Activated CD4-positive, alpha-beta T cell treated with anti-CD3 and anti-CD28 coated beads for 48 hours (primary cell): ENCODE measurements at regions not wholly inside any gene's neighbourhood (a gene's known extent, or its start where the extent isn't known, plus 50 kb on each side); places are given as distances from the start of the nearest gene placed in this dataset.

ENCODE experiments used
- DNase-seq: peaks from one replicate; pipeline ENCODE4 v3.0.0-alpha.2; 2020

GRCh38 chr5:145237843-145238242, 597.3 kb downstream of the PRELID2 start:
- peak; percentile 2 for DNase-seq

GRCh38 chr5:145236983-145237382, 598.2 kb downstream of the PRELID2 start:
- DNase-seq: no peak

- no peak for DNase-seq
These were observed 599.0 kb downstream of the PRELID2 start for GRCh38 chr5:145236127-145236526.

GRCh38 chr5:145233461-145233860, 601.7 kb downstream of the PRELID2 start:
- DNase-seq: no peak

- DNase-seq: no peak
These were observed 604.4 kb downstream of the PRELID2 start for GRCh38 chr5:145230781-145231180.

- no peak for DNase-seq
These were observed 606.6 kb downstream of the PRELID2 start for GRCh38 chr5:145228564-145228963.

- DNase-seq: no peak
These were observed 607.3 kb downstream of the PRELID2 start for GRCh38 chr5:145227881-145228280.

- DNase-seq: no peak
These were observed 608.4 kb downstream of the PRELID2 start for GRCh38 chr5:145226726-145227125.

- no peak for DNase-seq
These were observed 609.6 kb downstream of the PRELID2 start for GRCh38 chr5:145225529-145225928.

- no peak for DNase-seq
These were observed 611.6 kb downstream of the PRELID2 start for GRCh38 chr5:145223582-145223981.

GRCh38 chr5:145222622-145223021, 612.5 kb downstream of the PRELID2 start:
- no peak for DNase-seq

GRCh38 chr5:145221416-145221815, 613.7 kb downstream of the PRELID2 start:
- no peak for DNase-seq

- no peak for DNase-seq
These were observed 614.7 kb downstream of the PRELID2 start for GRCh38 chr5:145220481-145220880.

GRCh38 chr5:145218982-145219381, 616.2 kb downstream of the PRELID2 start:
- no peak for DNase-seq

- DNase-seq: no peak
These were observed 617.1 kb downstream of the PRELID2 start for GRCh38 chr5:145218019-145218418.

- no peak for DNase-seq
These were observed 625.1 kb downstream of the PRELID2 start for GRCh38 chr5:145210020-145210419.

- no peak for DNase-seq
These were observed 629.6 kb downstream of the PRELID2 start for GRCh38 chr5:145205546-145205945.

GRCh38 chr5:145204743-145205142, 630.4 kb downstream of the PRELID2 start:
- DNase-seq: no peak

GRCh38 chr5:145203193-145203592, 631.9 kb downstream of the PRELID2 start:
- DNase-seq: no peak

- DNase-seq: no peak
These were observed 636.4 kb downstream of the PRELID2 start for GRCh38 chr5:145198525-145199260.

GRCh38 chr5:145189746-145190145, 645.4 kb downstream of the PRELID2 start:
- DNase-seq: no peak

GRCh38 chr5:145180371-145180770, 654.8 kb downstream of the PRELID2 start:
- no peak for DNase-seq

GRCh38 chr5:145178641-145179523, 656.3 kb downstream of the PRELID2 start:
- no peak for DNase-seq

- DNase-seq: no peak
These were observed 659.1 kb downstream of the PRELID2 start for GRCh38 chr5:145176041-145176440.
